HG03469 (cell line): ENCODE measurements at regions not wholly inside any gene's neighbourhood (a gene's known extent, or its start where the extent isn't known, plus 50 kb on each side); places are given as distances from the start of the nearest gene placed in this dataset.

Source experiments
- ATAC-seq: cut with Tn5 transposase; IDR thresholded peaks from one replicate; pipeline ENCODE4 v1.9.1; 2021; ENCODE audit warnings: mild to moderate bottlenecking, moderate library complexity, moderate number of reproducible peaks; ENCODE audit not compliant: unreplicated experiment

DNA sequence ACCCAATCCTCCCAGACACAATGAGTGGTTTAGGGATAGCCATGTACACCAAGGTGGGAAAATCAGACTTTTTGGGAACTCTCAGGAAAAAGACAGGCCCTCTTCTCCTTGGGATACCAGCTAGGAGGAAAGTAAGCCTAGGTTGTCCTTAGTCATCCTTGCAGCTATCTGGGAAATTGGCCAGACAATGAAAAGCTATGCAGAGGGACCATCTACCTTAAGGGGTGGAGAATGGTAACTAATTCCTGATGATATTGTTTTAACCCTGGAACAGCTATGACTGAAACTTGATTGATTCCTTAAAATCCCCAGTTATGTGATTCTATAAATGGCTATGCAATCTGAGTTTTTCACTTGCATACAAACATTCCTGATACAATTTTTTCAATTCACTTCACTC is 88.9 kb upstream of the BNC2 start:
- no peak for ATAC-seq

DNA sequence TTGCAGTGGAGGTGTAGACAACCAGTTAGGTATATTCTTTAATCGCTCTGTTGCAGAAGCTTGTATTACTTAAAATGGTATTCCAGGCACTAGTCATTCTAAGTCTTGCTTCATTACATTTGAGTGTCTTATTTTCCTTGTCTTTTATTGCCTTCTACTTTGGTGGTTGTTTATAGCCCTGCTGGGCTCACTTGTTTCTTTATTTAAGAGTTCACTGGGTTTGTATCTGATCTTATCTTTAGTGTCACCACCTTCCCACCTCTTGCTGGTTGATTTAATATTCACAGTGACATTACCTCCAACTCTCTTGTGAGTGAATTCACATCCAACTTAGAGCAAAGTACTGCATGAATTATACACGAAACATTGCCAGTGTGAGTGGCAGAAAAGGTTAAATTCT is 83.6 kb upstream of the BNC2 start:
- ATAC-seq = no peak

DNA sequence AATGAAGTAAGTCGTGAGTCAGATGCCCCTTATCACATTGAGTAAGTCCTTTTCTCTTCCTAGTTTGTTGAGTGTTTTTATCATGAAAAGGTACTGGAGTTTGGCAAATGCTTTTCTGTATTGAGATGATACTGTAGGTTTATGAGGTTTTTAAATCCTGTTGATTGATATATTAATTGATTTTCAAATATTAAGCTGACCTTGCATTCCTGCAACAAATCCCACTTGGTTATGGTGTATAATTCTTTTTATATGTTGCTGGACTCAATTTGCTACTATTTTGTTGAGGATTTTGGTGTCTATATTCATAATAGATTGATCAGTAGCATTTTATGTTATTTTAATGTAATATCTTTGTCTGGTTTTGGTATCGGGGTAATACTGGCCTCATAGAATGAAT is 81.0 kb upstream of the BNC2 start:
- no peak for ATAC-seq

DNA sequence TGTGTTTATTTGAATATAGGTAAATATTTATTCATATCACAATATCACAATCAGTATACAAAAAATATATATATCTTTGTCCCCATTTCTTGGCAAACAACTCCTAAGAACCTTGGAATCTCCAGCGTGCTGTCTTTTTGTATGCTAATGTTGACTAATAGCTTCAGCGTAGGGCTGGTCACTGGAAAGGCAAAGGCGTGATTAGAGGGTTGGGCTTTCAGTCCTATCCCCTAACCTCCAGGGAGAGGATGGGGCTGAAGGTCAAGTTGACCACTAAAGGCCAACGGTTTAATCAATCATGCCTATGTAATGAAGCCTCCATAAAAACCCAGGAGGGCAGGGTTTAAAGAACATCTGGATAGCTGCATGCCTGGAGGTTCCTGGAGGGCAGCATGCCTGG is 79.6 kb upstream of the BNC2 start:
- no peak for ATAC-seq

DNA sequence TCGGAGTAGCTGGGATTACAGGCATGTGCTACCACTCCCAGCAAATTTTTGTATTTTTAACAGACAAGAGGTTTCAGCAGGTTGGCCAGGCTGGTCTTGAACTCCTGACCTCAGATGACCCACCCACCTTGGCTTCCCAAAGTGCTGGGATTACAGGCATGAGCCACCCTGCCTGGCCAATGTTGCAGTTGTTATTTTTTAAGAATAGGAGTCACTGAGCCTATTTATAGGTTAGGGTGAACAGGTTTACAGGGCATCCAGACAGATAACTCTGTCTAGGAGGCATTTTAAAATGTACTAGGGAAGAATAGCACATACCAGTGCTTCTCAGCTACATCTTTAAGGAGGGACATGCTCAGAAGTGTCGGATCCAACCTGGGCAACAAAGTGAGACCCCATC is 60.1 kb upstream of the BNC2 start:
- no peak for ATAC-seq

DNA sequence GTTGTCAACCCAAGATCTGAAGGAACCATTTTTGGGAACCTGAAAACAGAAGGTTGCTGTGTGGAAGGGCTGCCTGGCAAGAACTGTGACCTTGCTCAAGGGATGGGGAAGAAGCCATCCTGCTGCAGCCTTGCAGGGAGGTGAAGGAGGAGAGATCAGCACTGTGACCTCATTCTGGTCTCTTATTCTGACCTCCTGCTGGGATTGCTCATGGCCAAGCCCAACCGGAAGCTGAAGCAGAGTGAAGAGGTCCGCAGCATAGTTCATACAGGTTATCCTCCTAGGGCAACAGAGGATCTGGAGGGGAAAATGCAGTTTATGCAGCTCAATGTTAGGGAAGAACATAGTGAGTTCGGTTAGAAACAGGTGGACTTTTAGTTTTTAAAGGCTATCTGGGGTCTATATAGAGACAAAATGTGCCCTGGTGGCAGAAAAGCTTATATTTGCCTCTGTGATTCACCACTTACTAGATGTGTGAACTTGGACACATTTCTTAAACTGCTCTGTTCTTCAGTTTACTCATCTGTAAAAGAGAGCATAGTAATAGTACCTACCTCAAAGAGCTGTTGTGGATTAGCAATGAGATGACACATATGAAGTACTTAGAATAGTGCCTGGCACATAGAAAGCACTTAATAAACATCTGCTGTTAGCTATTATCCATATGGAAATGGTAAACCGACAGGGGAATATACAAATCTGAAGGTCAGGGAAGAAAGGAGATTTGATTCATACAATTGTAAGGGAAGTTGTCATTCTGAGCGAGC is 57.9 kb upstream of the BNC2 start:
- ATAC-seq = no peak

DNA sequence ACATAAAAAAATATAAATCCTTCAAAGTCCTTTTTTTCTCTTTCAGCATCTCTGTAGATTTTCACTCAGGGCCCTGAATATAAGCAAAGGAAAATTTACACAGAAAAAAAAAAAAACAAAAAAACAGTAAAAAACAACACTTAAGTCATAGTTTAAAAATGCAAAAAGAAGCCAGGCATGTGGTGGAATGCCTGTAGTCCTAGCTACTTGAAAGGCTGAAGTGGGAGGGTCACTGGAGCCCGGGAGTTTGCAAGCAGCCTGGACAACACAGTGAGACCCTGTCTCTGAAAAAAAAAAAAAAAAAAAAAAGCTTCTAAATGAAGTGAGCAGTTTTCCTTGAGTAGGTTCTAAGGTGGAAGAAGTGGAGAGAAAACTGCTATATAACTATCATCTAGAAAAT is 55.0 kb upstream of the BNC2 start:
- no peak for ATAC-seq

DNA sequence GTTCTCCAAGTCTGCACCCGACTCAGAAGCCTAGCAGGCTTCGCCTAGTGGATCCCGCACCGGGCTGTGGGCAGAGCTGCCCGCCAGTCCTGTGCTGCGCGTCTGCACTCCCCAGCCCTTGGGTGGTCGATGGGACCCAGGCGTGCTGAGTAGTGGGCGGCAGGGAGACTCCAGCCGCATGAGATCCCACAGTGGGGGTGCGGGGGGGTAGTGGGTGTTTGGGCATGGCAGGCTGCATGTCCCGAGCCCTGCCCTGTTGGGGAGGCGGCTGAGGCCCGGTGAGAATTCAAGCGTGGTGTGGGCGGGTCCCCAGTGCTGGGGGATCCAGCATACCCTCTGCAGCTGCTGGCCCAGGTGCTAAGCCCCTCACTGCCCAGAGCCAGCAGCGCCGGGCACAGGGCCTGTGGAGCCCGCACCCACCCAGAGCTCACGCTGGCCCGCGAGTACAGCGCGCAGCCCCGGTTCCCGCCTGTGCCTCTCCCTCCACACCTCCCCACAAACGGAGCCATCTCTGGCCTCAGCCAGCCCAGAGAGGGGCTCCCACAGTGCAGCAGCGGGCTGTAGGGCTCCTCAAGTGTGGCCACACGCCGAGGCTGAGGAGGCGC is 53.9 kb upstream of the BNC2 start:
- ATAC-seq = no peak

DNA sequence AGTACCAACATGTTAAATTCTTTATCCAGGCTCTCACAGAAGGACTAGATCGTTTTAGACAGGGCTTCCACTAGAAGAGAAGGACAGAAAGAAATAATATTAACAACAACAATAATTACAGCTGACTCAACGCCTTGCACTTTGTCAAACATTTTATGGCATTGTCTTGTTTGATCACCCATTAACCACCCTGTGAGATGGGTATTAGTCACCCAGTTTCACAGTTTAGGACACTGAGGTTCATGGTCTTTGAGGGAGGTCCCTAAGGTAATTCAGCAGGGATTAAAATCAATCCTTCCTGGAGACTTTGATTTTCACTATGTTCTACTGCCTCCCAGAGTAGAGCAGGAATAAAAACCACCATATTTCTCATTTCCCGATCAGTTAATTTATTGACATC is 51.4 kb upstream of the BNC2 start:
- no peak for ATAC-seq
